GM23338 (cell line): ENCODE measurements at regions not wholly inside any gene's neighbourhood (a gene's known extent, or its start where the extent isn't known, plus 50 kb on each side); places are given as distances from the start of the nearest gene placed in this dataset.

Experiments used
- ATAC-seq: fragments of 200-7000 bp; cut with Tn5 transposase; 3 replicates; pipeline ENCODE4 v1.9.1; 2020
- DNase-seq: peaks from one replicate; pipeline ENCODE4 v3.0.0-alpha.2; 2015; ENCODE audit warnings: low spot score
- H2AFZ ChIP-seq: fragments of 200-600 bp; sonication (generic); 2 replicates; pipeline ENCODE4 v1.8.0; 2016; ENCODE audit warnings: antibody characterized with exemption, mild to moderate bottlenecking, moderate library complexity
- H3F3A ChIP-seq: fragments of 200-600 bp; sonication (generic); replicated peaks from 2 replicates; pipeline ENCODE4 v1.8.0; 2017; ENCODE audit warnings: antibody characterized with exemption, mixed run types, low read depth
- H3K27ac ChIP-seq: fragments of 200-600 bp; sonication (generic); 2 replicates; pipeline ENCODE4 v1.6.1; 2016; ENCODE audit warnings: low read depth
- H3K27me3 ChIP-seq: fragments of 200-600 bp; sonication (generic); 2 replicates; pipeline ENCODE4 v1.8.0; 2016; ENCODE audit warnings: mild to moderate bottlenecking, mixed run types, moderate library complexity; ENCODE audit not compliant: insufficient read depth
- H3K36me3 ChIP-seq: fragments of 200-600 bp; sonication (generic); 2 replicates; pipeline ENCODE4 v1.8.0; 2016; ENCODE audit warnings: mild to moderate bottlenecking; ENCODE audit not compliant: insufficient read depth
- H3K4me1 ChIP-seq: fragments of 200-600 bp; sonication (generic); 2 replicates; pipeline ENCODE4 v1.8.0; 2016; ENCODE audit warnings: mild to moderate bottlenecking, moderate library complexity; ENCODE audit not compliant: insufficient read depth
- H3K4me2 ChIP-seq: fragments of 200-600 bp; sonication (generic); 2 replicates; pipeline ENCODE4 v1.7.1; 2017; ENCODE audit warnings: mixed run types
- H3K4me3 ChIP-seq: fragments of 200-600 bp; sonication (generic); 2 replicates; pipeline ENCODE4 v1.6.1; 2016; ENCODE audit warnings: mixed run types
- H3K79me2 ChIP-seq: fragments of 200-600 bp; sonication (generic); replicated peaks from 2 replicates; pipeline ENCODE4 v1.8.0; 2017; ENCODE audit warnings: mild to moderate bottlenecking; ENCODE audit not compliant: insufficient read depth
- H3K9me2 ChIP-seq: fragments of 200-600 bp; sonication (generic); 2 replicates; pipeline ENCODE4 v1.8.0; 2017; ENCODE audit not compliant: insufficient read depth
- H4K20me1 ChIP-seq: fragments of 200-600 bp; sonication (generic); replicated peaks from 2 replicates; pipeline ENCODE4 v1.8.0; 2017; ENCODE audit warnings: mild to moderate bottlenecking; ENCODE audit not compliant: insufficient read depth
- H3K27ac Mint-ChIP-seq: 2 replicates; pipeline ENCODE4 v1.8.0; 2020; ENCODE audit warnings: inconsistent platforms, mild to moderate bottlenecking, moderate library complexity, mixed read lengths
- H3K27me3 Mint-ChIP-seq: 3 replicates; pipeline ENCODE4 v1.8.0; 2022; ENCODE audit warnings: low read depth, mild to moderate bottlenecking, moderate library complexity, mixed read lengths, inconsistent platforms; ENCODE audit not compliant: insufficient read depth, poor library complexity
- H3K36me3 Mint-ChIP-seq: 3 replicates; pipeline ENCODE4 v1.8.0; 2021; ENCODE audit warnings: low read depth, mild to moderate bottlenecking, inconsistent platforms, moderate library complexity, mixed read lengths
- H3K4me1 Mint-ChIP-seq: 3 replicates; pipeline ENCODE4 v1.8.0; 2020; ENCODE audit warnings: mild to moderate bottlenecking, inconsistent platforms, mixed read lengths
- H3K4me3 Mint-ChIP-seq: 3 replicates; pipeline ENCODE4 v1.8.0; 2021; ENCODE audit warnings: moderate library complexity, mild to moderate bottlenecking, inconsistent platforms, mixed read lengths
- H3K9me3 Mint-ChIP-seq: 3 replicates; pipeline ENCODE4 v1.8.0; 2020; ENCODE audit warnings: moderate library complexity, mild to moderate bottlenecking, inconsistent platforms, mixed read lengths
- CTCF ChIP-seq, 2 experiments: fragments of 200-600 bp in 1 of 2; sonication (generic) in 1 of 2; conservative IDR thresholded peaks; 2 replicates each; pipeline versions ENCODE4 v1.5.1 to v1.6.1; 2016 to 2017; ENCODE audit warnings: antibody characterized with exemption in 2 of 2, low read depth in 2 of 2, mild to moderate bottlenecking in 2 of 2, moderate library complexity in 1 of 2
- ETS1 ChIP-seq: IDR thresholded peaks from 2 replicates; pipeline ENCODE4 v1.6.1; 2016; ENCODE audit warnings: antibody characterized with exemption
- EZH2phosphoT487 ChIP-seq: fragments of 200-600 bp; sonication (generic); IDR thresholded peaks from one replicate; pipeline ENCODE4 v1.8.1; 2018; ENCODE audit warnings: antibody characterized with exemption; ENCODE audit not compliant: unreplicated experiment
- JUNB ChIP-seq: IDR thresholded peaks from one replicate; pipeline ENCODE4 v1.6.1; 2016; ENCODE audit warnings: antibody characterized with exemption; ENCODE audit not compliant: unreplicated experiment
- POLR2AphosphoS5 ChIP-seq: IDR thresholded peaks from 2 replicates; pipeline ENCODE4 v1.6.1; 2016; ENCODE audit warnings: antibody characterized with exemption, low read depth
- REST ChIP-seq: IDR thresholded peaks from one replicate; pipeline ENCODE4 v1.6.1; 2018; ENCODE audit warnings: antibody characterized with exemption; ENCODE audit not compliant: unreplicated experiment
- ZNF114 ChIP-seq: fragments of 250-450 bp; sonication (Bioruptor Pico); IDR thresholded peaks from 2 replicates; pipeline ENCODE4 v1.5.0; 2020; ENCODE audit warnings: mild to moderate bottlenecking, moderate library complexity
- ZNF331 ChIP-seq: fragments of 250-450 bp; sonication (Bioruptor Pico); IDR thresholded peaks from 2 replicates; pipeline ENCODE4 v1.5.0; 2020; ENCODE audit warnings: low read depth, mild to moderate bottlenecking, moderate library complexity
- ZNF462 ChIP-seq: fragments of 250-450 bp; sonication (Bioruptor Pico); IDR thresholded peaks from 2 replicates; pipeline ENCODE4 v1.5.0; 2020; ENCODE audit warnings: mild to moderate bottlenecking, moderate library complexity

- Mint-ChIP-seq H3K36me3 (peaks cover 3% of the 10 kb centered on the region; the same call in 2 of the 3 replicates), H3K27ac (no peak overlapping the region), H3K9me3 (peaks cover 10% of the 10 kb centered on the region), H3K4me3 (no peak overlapping the region), H3K27me3 (no peaks in the 10 kb centered on the region), H3K4me1 (peaks cover 18% of the 10 kb centered on the region; the same call in 2 of the 3 replicates)
- no peaks in the 10 kb centered on the region for H3F3A ChIP-seq
- no peak overlapping the region for H3K27ac ChIP-seq
- H4K20me1 ChIP-seq: no peaks in the 10 kb centered on the region
- H2AFZ ChIP-seq: no peak overlapping the region
- no peak overlapping the region for H3K4me3 ChIP-seq
- no peaks in the 10 kb centered on the region for H3K27me3 ChIP-seq
- H3K4me2 ChIP-seq: no peak overlapping the region
- ATAC-seq: no peak
- peaks cover 10% of the 10 kb centered on the region; the same call in 1 of the 2 replicates for H3K36me3 ChIP-seq
- no peak for DNase-seq
- TF ChIP-seq JUNB (no peak), ZNF462 (no peak), EZH2phosphoT487 (no peak), ETS1 (no peak), ZNF331 (no peak), ZNF114 (no peak), CTCF (conservative IDR thresholded peaks at IDR 0.05; ENCODE audit: low read depth in 2 of 2) (no peak), REST (no peak), POLR2AphosphoS5 (no peak)
- H3K4me1 ChIP-seq: peaks cover 4% of the 10 kb centered on the region; the same call in 1 of the 2 replicates
- H3K79me2 ChIP-seq: no peaks in the 10 kb centered on the region
- no peaks in the 10 kb centered on the region for H3K9me2 ChIP-seq
These were observed 109.1 kb downstream of the RASSF10 start for GRCh38 chr11:13118194-13118593.
